A673 (cell line): ENCODE measurements at regions not wholly inside any gene's neighbourhood (a gene's known extent, or its start where the extent isn't known, plus 50 kb on each side); places are given as distances from the start of the nearest gene placed in this dataset.

Source experiments
- BruUV-seq: library from RNA; stranded (reverse); fragments of 400-500 nt; replicated peaks from 2 replicates; lab custom pipeline; 2021; lab: Mats Ljungman, UMichigan
- CTCF ChIA-PET: fragments of 300-600 bp; sonication (Branson Sonifier 250); formaldehyde crosslinking; loops from one replicate; lab custom pipeline; 2022; ENCODE audit warnings: antibody characterized with exemption; lab: Charles Lee
- POLR2A ChIA-PET: fragments of 300-600 bp; sonication (Branson Sonifier 250); formaldehyde crosslinking; loops from one replicate; lab custom pipeline; 2022; ENCODE audit warnings: antibody characterized with exemption; ENCODE audit not compliant: low non-redundant PET; lab: Charles Lee
- DNase-seq: peaks from one replicate; pipeline ENCODE4 v3.0.0-alpha.2; 2015; ENCODE audit warnings: low spot score
- H3K27ac ChIP-seq: fragments of 200-600 bp; sonication (generic); 2 replicates; pipeline ENCODE4 v1.5.1; 2016; ENCODE audit warnings: mixed run types, low read depth, mild to moderate bottlenecking, mixed read lengths, antibody characterized with exemption, low read length; ENCODE audit not compliant: poor library complexity, severe bottlenecking
- H3K27me3 ChIP-seq: fragments of 200-600 bp; sonication (generic); replicated peaks from 2 replicates; pipeline ENCODE4 v1.6.1; 2017; ENCODE audit warnings: mixed run types, low read depth, mild to moderate bottlenecking, mixed read lengths, antibody characterized with exemption, low read length; ENCODE audit not compliant: insufficient read depth, poor library complexity
- H3K36me3 ChIP-seq: fragments of 200-600 bp; sonication (generic); 2 replicates; pipeline ENCODE4 v1.6.1; 2016; ENCODE audit warnings: mixed run types, mild to moderate bottlenecking, mixed read lengths, antibody characterized with exemption, low read length; ENCODE audit not compliant: insufficient read depth, poor library complexity, severe bottlenecking
- H3K4me1 ChIP-seq: fragments of 200-600 bp; sonication (generic); 2 replicates; pipeline ENCODE4 v1.6.1; 2017; ENCODE audit warnings: mixed run types, mild to moderate bottlenecking, mixed read lengths, antibody characterized with exemption, low read length; ENCODE audit not compliant: insufficient read depth, poor library complexity, severe bottlenecking
- H3K4me3 ChIP-seq: fragments of 200-600 bp; sonication (generic); 2 replicates; pipeline ENCODE4 v1.5.1; 2016; ENCODE audit warnings: low read depth, mixed run types, mild to moderate bottlenecking, mixed read lengths, low read length; ENCODE audit not compliant: poor library complexity, severe bottlenecking
- H3K9me3 ChIP-seq: fragments of 200-600 bp; sonication (generic); 2 replicates; pipeline ENCODE4 v1.6.1; 2016; ENCODE audit warnings: mixed run types, low read depth, mild to moderate bottlenecking, mixed read lengths, antibody characterized with exemption, low read length; ENCODE audit not compliant: poor library complexity, severe bottlenecking
- EZH2 ChIP-seq: fragments of 200-600 bp; sonication (generic); IDR thresholded peaks from 2 replicates; pipeline ENCODE4 v1.6.1; 2017; ENCODE audit warnings: borderline replicate concordance, low read depth, mild to moderate bottlenecking, mixed read lengths, antibody characterized with exemption, low read length; ENCODE audit not compliant: poor library complexity, severe bottlenecking
- intact Hi-C: fragments of 100-400 bp; cut with micrococcal nuclease; formaldehyde crosslinking; loops from one replicate; pipeline ENCODE4 v1.10.0; 2022; ENCODE audit not compliant: unreplicated experiment
- TF ChIP-seq, protein P1 (sequence below): fragments of 300-800, 200-600 bp; sonication (generic); conservative IDR thresholded peaks from 2 replicates; pipeline ENCODE4 v1.5.1; 2017; ENCODE audit warnings: low read depth, mild to moderate bottlenecking, antibody characterized with exemption, low read length, moderate library complexity, mixed read lengths

DNA sequence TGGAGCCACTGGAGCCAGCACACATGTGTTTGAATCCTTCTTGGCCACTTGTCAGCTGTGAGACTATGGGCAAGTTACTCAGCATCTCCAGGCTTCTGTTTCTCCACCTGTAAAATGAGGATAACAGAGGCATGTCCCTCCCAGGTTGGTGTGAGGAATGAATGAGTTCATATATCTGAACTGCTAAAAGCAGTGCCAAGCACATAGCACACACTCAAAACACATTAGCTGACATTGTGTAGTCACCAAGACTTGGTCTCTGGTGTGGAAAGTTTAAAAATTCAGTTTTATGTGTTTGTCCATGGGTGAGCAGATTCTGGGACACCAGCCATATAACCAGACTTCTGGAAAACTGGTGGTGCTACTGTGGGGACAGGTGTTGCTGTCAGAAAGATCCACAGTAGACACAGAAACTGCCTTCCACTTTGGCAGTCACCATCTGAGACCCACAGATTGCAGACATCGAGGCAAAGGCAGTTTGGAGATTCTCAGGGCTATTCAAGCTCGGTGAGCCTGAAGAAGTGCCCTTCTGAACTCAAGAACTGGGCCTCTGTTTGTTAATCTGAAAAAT lies 115.8 kb downstream of the MRPL14 start:
- Histone ChIP-seq H3K9me3 (no peaks in the 10 kb centered on the region), H3K4me3 (no peak overlapping the region), H3K4me1 (peaks cover 16% of the 10 kb centered on the region), H3K27ac (no peak overlapping the region), H3K36me3 (no peaks in the 10 kb centered on the region), H3K27me3 (no peaks in the 10 kb centered on the region)
- no peak for DNase-seq
- ChIA-PET CTCF (no interaction called here), POLR2A (no interaction called here)
- BruUV-seq = no TSS peak
- intact Hi-C loops = no loop called here
- no peak for TF ChIP-seq EZH2
- TF ChIP-seq, protein P1, sequence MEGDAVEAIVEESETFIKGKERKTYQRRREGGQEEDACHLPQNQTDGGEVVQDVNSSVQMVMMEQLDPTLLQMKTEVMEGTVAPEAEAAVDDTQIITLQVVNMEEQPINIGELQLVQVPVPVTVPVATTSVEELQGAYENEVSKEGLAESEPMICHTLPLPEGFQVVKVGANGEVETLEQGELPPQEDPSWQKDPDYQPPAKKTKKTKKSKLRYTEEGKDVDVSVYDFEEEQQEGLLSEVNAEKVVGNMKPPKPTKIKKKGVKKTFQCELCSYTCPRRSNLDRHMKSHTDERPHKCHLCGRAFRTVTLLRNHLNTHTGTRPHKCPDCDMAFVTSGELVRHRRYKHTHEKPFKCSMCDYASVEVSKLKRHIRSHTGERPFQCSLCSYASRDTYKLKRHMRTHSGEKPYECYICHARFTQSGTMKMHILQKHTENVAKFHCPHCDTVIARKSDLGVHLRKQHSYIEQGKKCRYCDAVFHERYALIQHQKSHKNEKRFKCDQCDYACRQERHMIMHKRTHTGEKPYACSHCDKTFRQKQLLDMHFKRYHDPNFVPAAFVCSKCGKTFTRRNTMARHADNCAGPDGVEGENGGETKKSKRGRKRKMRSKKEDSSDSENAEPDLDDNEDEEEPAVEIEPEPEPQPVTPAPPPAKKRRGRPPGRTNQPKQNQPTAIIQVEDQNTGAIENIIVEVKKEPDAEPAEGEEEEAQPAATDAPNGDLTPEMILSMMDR = no peak

DNA sequence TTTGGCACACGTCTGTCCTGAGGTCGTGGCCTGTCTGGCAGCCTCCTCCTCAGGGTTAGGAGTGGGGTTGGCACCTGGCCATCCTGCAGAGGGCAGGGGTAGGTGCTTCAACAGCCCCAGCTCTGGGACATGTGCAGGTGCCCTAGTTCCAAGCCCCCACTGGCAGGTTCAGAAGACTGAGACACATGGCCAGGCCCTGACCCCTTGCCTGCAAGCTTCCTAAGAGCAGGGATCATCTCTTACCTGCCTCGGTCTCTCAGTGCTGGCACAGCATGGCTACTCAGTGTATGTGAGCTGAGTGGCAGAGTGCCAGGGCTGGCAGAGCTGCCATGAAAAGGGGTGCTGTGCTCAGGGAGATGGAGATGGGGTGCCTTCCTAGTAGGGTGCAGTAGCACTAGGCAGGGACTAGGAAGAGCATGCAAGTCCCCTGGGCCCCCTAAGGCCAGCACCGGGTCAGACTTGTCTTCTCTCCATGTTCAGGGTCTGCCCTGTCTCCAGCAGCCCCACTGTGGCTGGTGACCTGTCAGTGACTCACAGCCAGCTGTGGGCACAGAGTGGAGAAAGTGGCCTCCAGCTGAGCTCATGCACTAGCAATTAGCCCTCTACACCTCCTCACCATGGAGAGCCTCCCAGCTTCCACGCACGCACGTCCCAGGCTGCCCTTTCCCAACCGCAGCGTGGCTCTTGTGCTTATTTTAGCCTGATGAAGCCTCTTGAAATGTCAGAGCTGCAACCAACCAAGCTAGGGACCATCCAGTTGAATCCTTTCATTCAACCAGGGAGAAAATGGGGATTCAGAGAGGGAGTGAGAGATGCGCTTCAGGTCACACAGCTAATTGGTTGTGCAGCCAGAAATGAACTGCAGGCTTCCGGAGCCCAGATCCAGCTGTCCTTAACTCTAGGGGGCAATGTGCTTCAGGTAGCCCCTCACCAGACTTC lies 116.6 kb downstream of the MRPL14 start:
- BruUV-seq = no TSS peak
- no peak overlapping the region for H3K27ac ChIP-seq
- intact Hi-C loops = no loop called here
- no peaks in the 10 kb centered on the region for H3K36me3 ChIP-seq
- CTCF ChIA-PET = no interaction called here
- no peak overlapping the region for H3K4me3 ChIP-seq
- H3K9me3 ChIP-seq = no peaks in the 10 kb centered on the region
- POLR2A ChIA-PET = no interaction called here
- no peak for DNase-seq
- H3K27me3 ChIP-seq = no peaks in the 10 kb centered on the region
- H3K4me1 ChIP-seq = peaks cover 23% of the 10 kb centered on the region
- no peak for TF ChIP-seq EZH2
- TF ChIP-seq, protein P1 = no peak

DNA sequence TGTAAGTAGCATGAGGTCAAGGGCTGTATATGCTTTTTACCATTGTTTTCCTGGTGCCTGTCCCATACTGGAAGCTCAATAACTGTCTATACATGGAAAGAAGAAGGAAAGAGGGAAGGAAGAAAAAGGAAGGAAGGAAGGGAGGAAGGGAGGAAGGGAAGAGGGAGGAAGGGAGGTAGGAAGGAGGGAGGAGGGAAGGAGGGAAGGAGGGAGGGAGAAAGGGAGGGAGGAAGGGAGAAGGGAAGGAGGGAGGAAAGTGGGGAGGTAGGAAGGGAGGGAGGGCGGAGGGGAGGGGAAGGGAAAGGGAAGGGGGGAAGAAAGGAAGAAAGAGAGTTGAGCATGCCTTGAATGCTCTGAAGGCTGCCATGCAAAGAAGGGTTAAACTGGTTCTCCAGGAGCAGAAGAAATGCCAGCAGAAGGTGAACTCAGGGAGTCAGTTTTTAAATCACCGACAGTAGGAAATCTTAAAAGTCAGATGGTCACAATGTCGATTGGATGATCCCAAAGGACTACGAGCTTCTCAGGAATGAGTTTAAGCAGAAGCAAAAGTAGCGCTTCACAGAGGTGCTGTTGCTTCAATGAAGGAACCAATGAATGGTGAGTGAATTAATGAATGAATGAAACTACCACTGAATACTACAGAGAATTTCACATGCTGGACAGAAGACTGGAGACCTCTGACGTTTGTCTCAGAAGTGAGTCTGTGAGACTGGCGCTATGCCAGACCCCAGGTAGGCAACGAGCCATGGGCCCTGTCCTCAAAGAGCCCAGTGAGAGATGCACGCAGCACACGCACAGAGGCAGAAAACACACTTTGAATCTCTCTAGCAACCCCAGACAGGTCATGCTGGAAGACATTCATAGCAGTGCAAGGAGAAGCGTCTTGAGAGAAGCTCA lies 117.6 kb downstream of the MRPL14 start:
- ChIA-PET CTCF (no interaction called here), POLR2A (no interaction called here)
- TF ChIP-seq, protein P1 = no peak
- TF ChIP-seq EZH2 = no peak
- BruUV-seq = no TSS peak
- Histone ChIP-seq H3K4me1 (peaks cover 33% of the 10 kb centered on the region), H3K9me3 (no peaks in the 10 kb centered on the region), H3K27ac (no peak overlapping the region), H3K36me3 (no peaks in the 10 kb centered on the region), H3K27me3 (no peaks in the 10 kb centered on the region), H3K4me3 (no peak overlapping the region)
- no peak for DNase-seq
- intact Hi-C loops = no loop called here
